Mesenteric fat pad (tissue), 1 donor: ENCODE measurements at regions not wholly inside any gene's neighbourhood (a gene's known extent, or its start where the extent isn't known, plus 50 kb on each side); places are given as distances from the start of the nearest gene placed in this dataset.

ENCODE experiments used
- DNase-seq: peaks from one replicate; pipeline ENCODE4 v3.0.0-alpha.2; 2020; ENCODE audit warnings: low spot score
- donor health status: DM: yes; HTN: yes; CAD: no.

GRCh38 chr3:103730744-103731143, 1295.9 kb downstream of the ZPLD1 start:
- DNase-seq = no peak

DNA sequence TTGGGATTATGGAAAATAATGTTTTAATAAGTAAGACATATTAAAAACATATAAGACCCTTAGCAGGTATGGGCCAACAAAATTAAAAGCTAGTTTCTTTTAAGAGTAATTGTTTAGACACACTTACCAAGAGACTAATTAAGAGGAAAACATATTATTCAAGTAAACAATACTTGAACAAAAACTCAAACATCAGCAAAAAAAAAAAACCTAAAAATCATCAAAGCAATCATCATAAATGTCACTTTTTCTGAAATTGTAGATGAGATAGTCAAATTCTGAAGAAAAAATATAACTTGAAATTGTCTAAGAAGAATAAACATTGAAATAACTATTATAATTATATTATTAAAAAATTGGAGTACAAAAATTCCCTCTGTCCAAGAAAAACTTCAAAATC, 1318.2 kb downstream of the ZPLD1 start:
- DNase-seq = no peak

GRCh38 chr3:103767635-103768034, 1332.8 kb downstream of the ZPLD1 start:
- DNase-seq = no peak

GRCh38 chr3:103785017-103785416, 1350.2 kb downstream of the ZPLD1 start:
- DNase-seq = no peak

GRCh38 chr3:103785537-103785936, 1350.7 kb downstream of the ZPLD1 start:
- DNase-seq = no peak

DNA sequence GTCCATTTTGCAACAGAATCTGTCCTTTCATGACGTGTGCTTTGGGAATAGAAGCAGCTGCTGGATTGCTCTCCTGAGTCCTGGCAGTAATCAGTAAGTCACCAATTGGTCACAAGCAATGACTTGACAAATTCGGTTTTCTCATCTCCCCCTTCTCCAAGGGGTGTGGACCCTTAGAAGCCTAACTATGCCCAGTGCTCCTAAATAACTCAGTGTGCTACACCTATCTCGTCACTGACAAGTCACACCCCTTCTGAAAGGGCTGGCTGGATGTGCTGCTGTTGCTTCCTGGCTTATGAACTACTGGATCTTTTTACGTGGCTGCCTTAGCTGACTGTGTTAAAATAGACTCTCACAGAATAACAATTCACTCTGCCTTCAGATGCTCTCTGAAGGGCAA, 1351.5 kb downstream of the ZPLD1 start:
- no peak for DNase-seq

DNA sequence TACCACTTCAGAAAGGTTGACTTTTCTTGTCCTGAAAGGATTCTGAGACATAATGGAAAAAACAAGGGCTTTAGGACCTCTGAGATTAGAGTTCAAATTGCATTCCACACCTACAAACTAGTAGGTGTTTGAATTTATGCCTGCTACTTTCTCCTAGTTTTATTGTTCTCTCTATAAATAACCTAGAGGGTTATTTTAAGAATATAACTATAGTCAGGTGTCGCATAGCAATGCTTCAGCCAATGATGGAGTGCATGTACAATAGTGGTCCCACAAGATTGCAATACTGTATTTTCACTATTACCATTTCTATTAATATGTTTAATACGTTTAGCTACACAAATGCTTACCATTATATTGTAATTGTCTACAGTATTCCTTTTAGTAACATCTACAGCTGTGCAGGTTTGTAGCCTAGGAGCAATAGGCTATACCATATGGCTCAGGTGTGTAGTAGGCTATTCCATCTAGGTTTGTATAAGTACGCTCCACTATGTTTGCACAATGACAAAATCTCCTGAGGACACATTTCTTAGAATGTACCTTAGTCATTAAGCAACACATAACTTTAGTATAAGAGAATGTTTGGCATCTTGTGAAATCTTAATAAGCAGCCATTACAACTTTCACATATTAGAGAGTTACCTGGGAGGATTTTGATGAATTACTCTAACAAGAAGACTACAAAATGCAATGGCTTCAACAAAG, 1352.5 kb downstream of the ZPLD1 start:
- no peak for DNase-seq

DNA sequence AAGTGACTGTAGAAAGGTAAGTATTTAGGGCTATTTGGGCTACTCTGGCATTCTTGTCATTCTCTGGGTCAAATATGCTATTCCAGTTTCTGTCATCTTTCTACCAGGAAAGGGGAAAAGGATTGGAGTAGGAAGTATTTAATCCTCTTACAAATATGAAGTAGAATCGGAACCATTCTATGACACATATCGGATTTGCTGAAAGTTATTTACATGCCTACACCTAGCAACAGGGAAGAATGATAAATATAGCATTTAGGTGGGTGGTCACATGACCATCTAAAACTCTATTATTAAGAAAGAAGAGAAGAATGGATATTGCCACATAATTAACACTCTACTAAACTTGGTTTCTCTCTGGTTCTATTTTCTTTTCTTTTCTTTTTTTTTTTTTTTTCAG, 1353.1 kb downstream of the ZPLD1 start:
- DNase-seq = no peak

GRCh38 chr3:103791786-103792515, 1357.1 kb downstream of the ZPLD1 start:
- no peak for DNase-seq

DNA sequence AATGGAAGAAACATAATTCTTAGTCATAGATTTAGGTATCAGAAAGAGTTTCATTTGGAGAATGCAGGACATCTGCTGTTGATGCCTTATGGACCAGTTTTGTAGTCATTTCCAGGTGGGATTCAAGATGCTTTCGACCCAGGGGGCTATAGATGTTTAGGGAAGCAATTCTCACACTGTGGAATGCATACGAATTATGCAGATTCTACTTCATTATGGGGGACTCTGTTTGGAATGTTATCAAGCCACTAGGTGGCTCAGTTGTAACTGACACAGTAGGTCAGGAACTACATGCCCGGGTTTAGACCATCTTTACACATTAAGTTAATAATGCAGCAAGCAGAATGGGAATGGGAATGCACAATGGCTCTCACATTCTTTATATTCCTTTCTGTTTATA, 1359.8 kb downstream of the ZPLD1 start:
- no peak for DNase-seq

DNA sequence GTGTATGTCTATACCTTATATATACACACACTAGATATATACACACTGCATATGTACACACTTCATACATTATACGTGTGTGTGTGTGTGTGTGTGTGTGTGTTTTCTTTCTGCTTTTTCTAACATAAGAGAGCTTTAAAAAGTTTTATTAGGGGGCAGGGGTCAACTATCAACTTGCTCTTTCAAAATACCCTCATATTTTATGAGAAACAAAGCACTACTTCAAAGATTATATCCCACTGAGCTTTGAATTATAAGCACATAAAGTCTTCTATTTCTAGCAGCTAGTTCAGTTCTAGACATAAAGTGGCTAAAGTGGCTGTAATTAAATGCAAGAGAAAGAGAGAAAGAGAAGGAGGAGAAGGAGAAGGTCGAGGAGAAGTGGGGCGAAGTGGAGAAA, 1361.3 kb downstream of the ZPLD1 start:
- no peak for DNase-seq

GRCh38 chr3:103803787-103804186, 1369.0 kb downstream of the ZPLD1 start:
- no peak for DNase-seq

DNA sequence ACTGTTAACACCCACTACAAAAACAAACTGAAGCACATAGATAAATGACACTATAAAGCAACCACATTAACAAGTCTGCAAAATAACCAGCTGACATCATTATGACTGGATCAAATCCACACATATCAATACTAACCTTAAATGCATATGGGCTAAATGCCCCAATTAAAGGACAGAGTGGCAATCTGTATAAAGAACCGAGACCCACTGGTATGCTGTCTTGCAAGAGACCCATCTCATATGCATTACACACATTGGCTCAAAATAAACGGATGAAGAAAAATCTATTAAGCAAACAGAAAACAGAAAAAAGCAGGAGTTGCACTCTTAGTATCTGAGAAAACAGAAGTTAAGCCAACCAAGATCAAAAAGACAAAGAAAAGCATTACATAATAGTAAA, 1375.4 kb downstream of the ZPLD1 start:
- no peak for DNase-seq

GRCh38 chr3:103813955-103814354, 1379.1 kb downstream of the ZPLD1 start:
- DNase-seq = no peak

DNA sequence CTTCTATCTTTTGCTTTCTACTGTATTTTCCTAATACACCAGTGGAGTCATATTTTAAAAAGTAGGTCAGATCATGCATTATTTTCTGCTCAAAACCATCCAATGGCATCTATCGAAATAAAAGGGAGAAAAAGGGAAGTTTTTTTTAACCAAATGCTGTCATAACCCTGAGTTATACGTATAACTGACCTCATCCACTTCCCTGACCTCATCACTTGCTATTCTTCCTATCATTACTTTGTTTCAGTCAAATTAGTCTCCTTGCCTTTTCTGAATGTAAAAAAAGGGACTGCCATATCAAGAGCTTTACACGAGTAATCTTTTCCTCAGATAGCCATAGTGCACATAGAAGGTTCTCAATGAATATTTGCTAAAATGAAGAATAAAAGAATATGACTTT, 1383.6 kb downstream of the ZPLD1 start:
- DNase-seq = no peak

- no peak for DNase-seq
Observed at GRCh38 chr3:103818800-103819199, 1384.0 kb downstream of the ZPLD1 start.

GRCh38 chr3:103825586-103825985, 1390.8 kb downstream of the ZPLD1 start:
- DNase-seq = no peak

- no peak for DNase-seq
Observed at GRCh38 chr3:103829723-103830326, 1395.0 kb downstream of the ZPLD1 start.

- no peak for DNase-seq
Observed at GRCh38 chr3:103847081-103848062, 1412.6 kb downstream of the ZPLD1 start.

DNA sequence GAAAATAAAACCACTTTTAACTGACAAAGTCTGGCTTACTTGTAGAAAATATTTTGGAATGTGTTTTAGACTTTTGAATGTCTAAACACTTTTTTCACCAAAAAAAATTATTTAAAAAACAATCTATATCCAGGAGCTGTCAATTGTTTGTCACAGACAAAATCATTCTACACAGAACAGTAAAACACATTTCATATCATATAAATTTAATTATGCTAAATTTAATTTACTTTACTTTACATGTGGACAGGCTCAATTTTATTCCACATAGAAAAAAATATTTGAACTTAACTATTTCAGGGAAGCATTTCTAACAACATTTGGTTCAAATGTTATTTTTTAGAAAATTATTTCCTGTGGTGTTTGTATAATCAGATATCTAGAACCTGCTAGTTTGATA, 1417.0 kb downstream of the ZPLD1 start:
- no peak for DNase-seq

DNA sequence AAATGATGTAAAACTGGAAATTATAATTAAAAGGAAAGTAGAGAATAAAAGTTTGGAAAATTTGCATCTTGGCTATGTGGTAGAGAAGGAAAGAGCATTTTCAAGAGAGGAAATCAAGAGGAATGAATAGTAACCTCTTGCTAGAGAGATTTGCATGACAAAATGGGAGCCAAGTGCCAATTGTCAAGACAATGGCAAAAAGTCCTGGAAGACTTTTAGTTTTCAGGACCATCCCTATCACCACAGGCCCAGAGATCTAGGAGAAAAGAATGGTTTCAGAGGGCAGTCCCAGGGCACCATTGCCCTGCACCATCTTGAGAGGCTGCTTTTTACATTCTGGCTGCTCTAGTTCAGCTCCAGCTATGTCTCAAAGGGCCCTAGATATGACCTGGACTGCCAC, 1427.6 kb downstream of the ZPLD1 start:
- no peak for DNase-seq
